ENCODE measurements at regions not wholly inside any gene's neighbourhood (a gene's known extent, or its start where the extent isn't known, plus 50 kb on each side); places are given as distances from the start of the nearest gene placed in this dataset.

DNA sequence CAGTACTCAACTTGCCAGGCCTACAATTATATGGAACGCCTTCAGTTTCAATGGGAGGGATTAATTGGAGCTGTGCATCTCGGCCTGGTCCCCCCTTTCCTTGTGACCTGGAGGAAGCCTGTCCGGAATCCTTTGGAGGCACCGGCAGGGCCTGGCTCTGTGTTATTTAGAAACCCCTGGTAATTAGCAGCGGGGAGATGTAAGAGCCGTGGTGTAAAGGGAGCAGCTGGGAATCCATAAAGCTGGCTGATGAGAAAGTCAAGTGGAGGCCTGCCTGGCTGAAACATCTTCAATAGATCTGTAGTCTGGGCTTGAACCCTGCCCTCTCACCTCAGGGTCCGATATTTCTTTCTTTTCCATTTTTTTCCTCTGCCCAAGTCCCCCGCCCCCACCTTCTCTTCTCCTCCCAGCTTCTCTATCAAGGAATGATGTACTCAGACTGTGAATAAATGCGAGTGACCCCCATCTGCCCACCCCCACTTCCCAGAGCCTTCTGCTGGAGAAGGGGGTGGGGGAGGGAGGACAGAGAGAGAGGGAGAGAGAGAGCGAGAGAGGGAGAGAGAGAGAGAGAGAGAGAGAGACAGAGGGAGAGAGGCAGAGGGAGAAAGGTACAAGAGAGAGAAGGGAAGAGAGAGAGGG is 495.5 kb upstream of the ZFHX3 start:
- H3K36me3 Mint-ChIP-seq (ENCODE audit: low read depth, unreplicated experiment), result no peaks in the 10 kb centered on the region
- no peaks in the 10 kb centered on the region for H3K27me3 Mint-ChIP-seq (ENCODE audit: unreplicated experiment)
- TF ChIP-seq CTCF (IDR thresholded peaks at IDR 0.05; ENCODE audit: unreplicated experiment), result no peak
- H3K4me3 Mint-ChIP-seq (ENCODE audit: unreplicated experiment), result no peak overlapping the region
- no peak for DNase-seq (ENCODE audit: low spot score)
- peaks cover 20% of the 10 kb centered on the region for H3K4me1 Mint-ChIP-seq (ENCODE audit: unreplicated experiment)
- H3K9me3 Mint-ChIP-seq (ENCODE audit: unreplicated experiment), result no peaks in the 10 kb centered on the region
- H3K27ac Mint-ChIP-seq (ENCODE audit: unreplicated experiment), result no peak overlapping the region

- no peaks in the 10 kb centered on the region for H3K9me3 Mint-ChIP-seq (ENCODE audit: unreplicated experiment)
- H3K27ac Mint-ChIP-seq (ENCODE audit: unreplicated experiment), result no peak overlapping the region
- DNase-seq (ENCODE audit: low spot score), result no peak
- H3K36me3 Mint-ChIP-seq (ENCODE audit: low read depth, unreplicated experiment), result no peaks in the 10 kb centered on the region
- no peaks in the 10 kb centered on the region for H3K27me3 Mint-ChIP-seq (ENCODE audit: unreplicated experiment)
- peaks cover 20% of the 10 kb centered on the region for H3K4me1 Mint-ChIP-seq (ENCODE audit: unreplicated experiment)
- H3K4me3 Mint-ChIP-seq (ENCODE audit: unreplicated experiment), result no peak overlapping the region
- TF ChIP-seq CTCF (IDR thresholded peaks at IDR 0.05; ENCODE audit: unreplicated experiment), result no peak
These were observed 495.0 kb upstream of the ZFHX3 start for GRCh38 chr16:73542885-73543284.

DNA sequence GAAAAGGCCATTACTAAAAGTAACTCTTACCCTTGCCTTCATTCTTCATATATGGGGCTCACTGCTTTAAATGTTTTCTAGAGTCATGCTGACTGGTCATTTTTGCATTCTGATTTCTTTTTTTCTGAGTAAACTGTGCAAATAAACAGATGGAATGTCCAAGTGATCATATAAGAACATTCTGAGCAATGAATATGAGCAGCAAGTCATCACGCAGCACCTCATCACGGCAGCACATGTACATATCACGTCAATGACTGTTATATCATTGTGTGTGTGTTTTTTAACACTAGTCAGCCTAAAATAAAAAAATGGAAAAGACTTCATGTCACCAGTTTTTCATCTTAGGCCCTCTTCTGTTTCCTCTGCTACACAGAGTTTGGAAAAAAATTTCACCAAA is 490.0 kb upstream of the ZFHX3 start:
- no peak overlapping the region for H3K4me3 Mint-ChIP-seq (ENCODE audit: unreplicated experiment)

DNA sequence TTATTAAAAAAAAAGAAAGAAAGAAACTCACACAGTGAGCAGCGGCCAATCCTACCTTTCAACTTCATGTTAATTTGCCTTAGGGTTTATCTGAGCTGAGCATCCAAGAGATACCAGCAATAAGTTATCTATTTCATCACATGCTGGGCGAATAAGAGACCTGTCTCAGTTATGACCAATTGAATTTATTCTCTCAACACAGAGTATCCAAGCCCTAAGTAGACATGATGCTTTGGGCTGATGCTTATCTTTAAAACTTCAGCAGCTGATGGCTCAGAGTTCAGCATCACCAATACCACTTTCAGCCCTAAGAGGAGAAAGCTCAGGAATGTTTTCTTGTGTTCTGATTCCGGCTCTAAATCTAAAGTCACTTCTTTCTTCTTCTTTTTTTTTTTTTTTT is 489.0 kb upstream of the ZFHX3 start:
- H3K27me3 Mint-ChIP-seq (ENCODE audit: unreplicated experiment), result no peaks in the 10 kb centered on the region
- DNase-seq (ENCODE audit: low spot score), result no peak
- H3K4me1 Mint-ChIP-seq (ENCODE audit: unreplicated experiment), result no peaks in the 10 kb centered on the region
- H3K9me3 Mint-ChIP-seq (ENCODE audit: unreplicated experiment), result no peaks in the 10 kb centered on the region
- no peaks in the 10 kb centered on the region for H3K36me3 Mint-ChIP-seq (ENCODE audit: low read depth, unreplicated experiment)
- no peak for TF ChIP-seq CTCF (IDR thresholded peaks at IDR 0.05; ENCODE audit: unreplicated experiment)
- H3K27ac Mint-ChIP-seq (ENCODE audit: unreplicated experiment), result no peak overlapping the region
- no peak overlapping the region for H3K4me3 Mint-ChIP-seq (ENCODE audit: unreplicated experiment)

More for the DNA sequence above, 490.0 kb upstream of the ZFHX3 start:
- no peak overlapping the region for H3K27ac Mint-ChIP-seq (ENCODE audit: unreplicated experiment)
- H3K27me3 Mint-ChIP-seq (ENCODE audit: unreplicated experiment), result no peaks in the 10 kb centered on the region
- no peaks in the 10 kb centered on the region for H3K4me1 Mint-ChIP-seq (ENCODE audit: unreplicated experiment)
- no peaks in the 10 kb centered on the region for H3K9me3 Mint-ChIP-seq (ENCODE audit: unreplicated experiment)
- no peak for DNase-seq (ENCODE audit: low spot score)
- no peaks in the 10 kb centered on the region for H3K36me3 Mint-ChIP-seq (ENCODE audit: low read depth, unreplicated experiment)
- no peak for TF ChIP-seq CTCF (IDR thresholded peaks at IDR 0.05; ENCODE audit: unreplicated experiment)

GRCh38 chr16:73531021-73531420 is 483.1 kb upstream of the ZFHX3 start:
- H3K27ac Mint-ChIP-seq (ENCODE audit: unreplicated experiment), result no peak overlapping the region
- H3K4me3 Mint-ChIP-seq (ENCODE audit: unreplicated experiment), result no peak overlapping the region
- no peaks in the 10 kb centered on the region for H3K27me3 Mint-ChIP-seq (ENCODE audit: unreplicated experiment)
- no peaks in the 10 kb centered on the region for H3K36me3 Mint-ChIP-seq (ENCODE audit: low read depth, unreplicated experiment)
- no peaks in the 10 kb centered on the region for H3K4me1 Mint-ChIP-seq (ENCODE audit: unreplicated experiment)
- DNase-seq (ENCODE audit: low spot score), result no peak
- no peaks in the 10 kb centered on the region for H3K9me3 Mint-ChIP-seq (ENCODE audit: unreplicated experiment)
- TF ChIP-seq CTCF (IDR thresholded peaks at IDR 0.05; ENCODE audit: unreplicated experiment), result no peak
